HG03095 (cell line): ENCODE measurements at regions not wholly inside any gene's neighbourhood (a gene's known extent, or its start where the extent isn't known, plus 50 kb on each side); places are given as distances from the start of the nearest gene placed in this dataset.
"Not testable (repeated sequence)": the region's sequence is repeated elsewhere in the genome, so short reads cannot be mapped to it uniquely, and the experiment has no call there.

ENCODE experiments used
- ATAC-seq: cut with Tn5 transposase; IDR thresholded peaks from one replicate; pipeline ENCODE4 v1.9.1; 2021; ENCODE audit warnings: moderate library complexity; ENCODE audit not compliant: unreplicated experiment

DNA sequence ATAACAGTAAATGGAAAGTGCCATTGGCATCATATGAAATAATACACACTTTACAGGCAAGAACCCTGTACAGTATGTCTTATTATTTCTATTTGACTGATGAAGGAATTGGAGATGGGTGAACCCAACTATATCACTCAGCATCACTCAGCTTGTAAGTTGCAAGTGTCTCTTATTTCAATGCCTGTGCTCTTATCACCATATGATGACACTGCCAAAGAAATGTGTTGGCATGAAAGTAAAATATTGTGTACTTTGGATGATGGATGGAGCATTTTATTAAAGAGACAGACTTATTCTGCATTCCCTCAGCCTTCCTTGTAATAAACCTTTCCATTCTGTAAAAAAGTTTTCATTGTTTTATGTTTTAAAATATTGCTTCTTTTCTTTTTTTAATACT, 927.5 kb upstream of the VRK2 start:
- no peak for ATAC-seq

DNA sequence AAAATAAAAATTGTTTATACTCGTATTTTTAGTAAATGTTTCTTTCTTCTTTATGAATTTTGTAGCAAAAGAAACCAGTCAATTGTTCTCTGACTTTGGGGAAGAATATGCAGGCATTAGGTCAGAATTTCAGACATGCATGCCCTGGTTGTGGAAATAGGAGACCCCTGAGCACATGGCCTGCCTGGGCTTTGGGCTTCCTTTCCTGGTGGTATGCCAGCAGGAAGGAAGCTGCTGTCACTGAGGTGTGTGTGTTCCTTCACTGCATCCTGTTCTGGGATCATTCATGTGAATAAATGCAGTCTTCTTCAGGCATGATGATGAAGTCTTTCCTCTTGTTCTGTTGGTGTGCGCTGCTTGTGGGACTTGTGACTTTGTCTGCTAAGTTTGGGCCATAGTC, 920.2 kb upstream of the VRK2 start:
- no peak for ATAC-seq

DNA sequence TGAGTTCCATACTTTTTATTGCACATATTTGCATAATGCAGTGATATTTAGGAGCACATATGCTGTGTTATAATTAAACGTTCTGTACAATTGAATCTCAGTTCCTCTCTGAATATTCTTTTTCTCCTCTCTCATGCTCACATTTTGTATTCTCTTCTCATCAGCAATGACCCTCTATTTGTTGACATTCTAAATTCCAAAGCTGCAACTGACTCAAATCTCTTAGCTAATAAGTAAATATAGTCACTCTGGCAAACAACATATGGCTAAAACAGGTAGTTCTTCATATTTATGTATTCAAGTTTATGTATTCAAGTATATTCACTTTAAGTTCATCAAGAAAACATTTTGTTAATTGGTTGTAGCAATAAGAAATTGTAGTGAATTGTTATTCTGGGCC, 907.4 kb upstream of the VRK2 start:
- ATAC-seq: no peak

DNA sequence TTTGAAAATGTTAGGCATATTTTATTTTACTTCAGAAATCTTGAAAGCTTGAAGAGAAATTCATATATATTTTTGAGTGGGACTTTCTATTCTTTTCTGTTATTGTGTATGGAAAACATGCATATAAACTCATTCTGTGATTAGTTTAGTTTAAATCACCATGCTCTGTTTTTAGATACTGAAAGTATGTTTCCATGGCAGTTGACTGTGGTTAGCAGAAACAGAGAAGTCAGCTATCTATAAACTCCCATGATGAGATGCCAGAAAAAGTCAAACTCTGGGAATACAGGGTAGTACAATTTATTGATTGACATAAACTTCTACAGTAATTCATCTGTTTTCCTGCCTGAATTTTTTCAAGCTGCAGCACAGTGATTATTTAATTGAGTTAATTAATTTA, 905.3 kb upstream of the VRK2 start:
- ATAC-seq: no peak

DNA sequence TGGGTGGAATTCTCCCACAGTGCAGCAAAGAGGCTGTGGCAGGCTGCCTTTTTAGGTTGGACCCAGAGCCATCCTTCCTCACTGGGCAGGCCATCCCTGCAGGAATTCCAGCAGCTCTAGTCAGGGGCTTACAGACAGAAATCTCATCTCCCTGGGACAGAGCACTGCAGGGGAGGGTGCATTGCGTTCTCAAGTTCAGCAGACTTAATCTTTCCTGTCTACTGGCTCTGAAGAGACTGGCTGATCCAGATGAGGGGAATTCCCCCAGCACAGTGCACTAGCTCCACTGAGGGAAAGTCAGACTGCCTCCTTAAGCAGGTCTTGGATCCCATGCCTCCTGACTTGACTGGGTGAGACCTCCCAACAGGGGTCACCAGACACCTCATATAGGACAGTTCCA, 899.7 kb upstream of the VRK2 start:
- no peak for ATAC-seq

DNA sequence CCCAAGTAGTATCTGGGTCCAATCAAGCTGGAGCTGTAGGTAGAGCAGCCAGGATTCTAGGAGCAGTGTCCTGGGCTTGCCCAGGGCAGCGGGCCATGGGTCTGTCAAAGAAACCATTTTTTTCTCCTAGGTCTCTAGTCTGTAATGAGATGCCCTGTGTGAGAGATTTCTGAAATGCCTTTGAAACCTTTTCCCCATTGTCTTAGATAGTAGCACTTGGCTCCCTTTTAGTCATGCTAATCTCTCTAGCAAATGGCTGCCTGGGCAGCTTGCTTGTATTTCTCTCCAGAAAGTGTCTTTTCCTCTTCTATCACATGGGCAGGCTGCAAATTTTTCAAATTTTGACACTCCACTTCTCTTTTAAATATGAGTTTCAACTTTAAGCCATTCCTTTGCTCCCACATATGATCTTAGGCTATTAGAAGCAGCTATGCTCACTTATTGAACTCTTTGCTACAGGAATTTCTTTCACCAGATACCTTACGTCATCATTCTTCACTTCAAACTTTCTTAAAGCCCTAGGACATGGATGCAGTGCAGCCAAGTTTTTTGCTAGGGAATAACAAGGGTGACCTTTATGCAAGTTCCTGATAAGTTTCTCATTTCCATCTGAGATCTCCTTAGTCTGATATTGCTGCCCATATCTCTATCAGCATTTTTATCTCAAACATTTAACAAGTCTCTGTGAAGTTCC, 890.2 kb upstream of the VRK2 start:
- no peak for ATAC-seq

DNA sequence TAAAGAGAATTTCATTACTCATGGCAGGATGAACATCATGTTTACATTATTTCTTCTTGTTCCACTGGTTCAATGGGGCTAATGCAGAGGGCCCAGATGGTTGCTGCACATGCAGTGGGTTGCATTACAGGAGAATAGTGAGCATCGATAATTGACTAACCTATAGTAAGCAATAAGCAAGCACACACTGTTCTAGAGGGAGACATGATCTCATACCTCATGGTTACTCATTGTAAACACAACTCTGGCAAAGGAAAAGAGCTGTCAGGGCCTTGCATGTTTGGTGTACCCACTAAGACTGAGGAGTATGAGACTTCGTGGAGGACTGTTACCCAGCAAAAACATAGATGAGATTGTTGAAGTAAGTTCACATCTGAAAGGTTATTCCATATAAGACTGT, 885.6 kb upstream of the VRK2 start:
- no peak for ATAC-seq

DNA sequence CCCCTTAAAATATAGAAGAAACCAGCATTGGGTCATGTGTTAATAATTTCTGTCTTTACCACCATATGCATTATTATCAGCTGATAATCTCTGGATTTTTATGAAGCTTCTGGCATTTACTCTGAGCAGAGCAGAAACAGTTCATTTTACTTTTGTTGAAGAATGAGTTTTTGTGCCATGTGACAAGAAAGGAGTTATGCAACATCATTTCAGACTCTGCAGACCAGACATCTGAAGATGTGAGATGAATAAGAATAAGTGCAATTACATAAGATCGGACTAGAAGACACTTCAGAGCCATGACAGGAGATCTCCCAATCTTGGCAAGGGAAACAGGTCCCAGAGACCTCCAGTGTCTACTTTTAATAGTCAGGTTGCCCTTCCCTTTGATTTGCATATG, 869.4 kb upstream of the VRK2 start:
- ATAC-seq: no peak

DNA sequence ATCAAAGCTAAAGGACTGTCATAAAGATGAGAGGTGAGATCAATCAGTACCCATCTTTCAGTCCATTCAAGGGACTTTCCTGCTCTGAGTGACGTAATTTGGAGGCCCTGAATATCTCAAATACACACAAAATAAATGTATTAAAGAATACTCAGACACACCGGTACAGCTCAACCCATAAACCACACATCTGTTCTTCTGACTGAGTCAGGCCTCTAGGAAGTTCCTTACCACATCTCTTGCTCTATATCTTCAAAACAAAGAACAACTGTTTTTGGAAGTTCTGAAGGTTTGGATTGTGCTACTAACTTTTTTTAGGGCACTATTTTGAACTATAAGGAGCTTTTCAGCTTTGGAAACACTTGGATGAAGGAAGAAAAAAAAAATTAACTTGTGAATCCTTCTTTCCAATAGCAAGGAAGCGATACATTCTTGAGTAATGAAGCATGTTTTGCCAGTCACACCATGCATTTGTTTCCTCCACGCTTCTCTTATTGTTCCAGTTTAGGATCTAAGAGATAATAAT, 866.5 kb upstream of the VRK2 start:
- ATAC-seq: no peak

DNA sequence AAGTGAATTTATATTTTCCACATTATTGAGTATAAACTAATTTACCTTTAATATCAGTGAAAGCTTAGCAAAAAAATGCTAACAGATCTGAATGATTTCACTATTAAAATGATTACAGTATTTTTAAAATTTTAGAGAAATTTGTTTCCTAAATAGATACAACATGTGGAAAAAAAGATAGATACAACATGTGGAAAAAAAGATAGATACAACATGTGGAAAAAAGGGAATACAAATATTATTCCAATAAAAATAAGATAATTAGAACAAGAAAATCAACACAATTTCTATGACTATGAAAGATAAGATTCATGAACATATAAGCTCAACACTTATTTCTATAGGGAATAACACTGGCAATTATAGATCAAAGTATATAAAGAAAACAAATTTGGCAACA, 865.9 kb upstream of the VRK2 start:
- ATAC-seq: no peak

DNA sequence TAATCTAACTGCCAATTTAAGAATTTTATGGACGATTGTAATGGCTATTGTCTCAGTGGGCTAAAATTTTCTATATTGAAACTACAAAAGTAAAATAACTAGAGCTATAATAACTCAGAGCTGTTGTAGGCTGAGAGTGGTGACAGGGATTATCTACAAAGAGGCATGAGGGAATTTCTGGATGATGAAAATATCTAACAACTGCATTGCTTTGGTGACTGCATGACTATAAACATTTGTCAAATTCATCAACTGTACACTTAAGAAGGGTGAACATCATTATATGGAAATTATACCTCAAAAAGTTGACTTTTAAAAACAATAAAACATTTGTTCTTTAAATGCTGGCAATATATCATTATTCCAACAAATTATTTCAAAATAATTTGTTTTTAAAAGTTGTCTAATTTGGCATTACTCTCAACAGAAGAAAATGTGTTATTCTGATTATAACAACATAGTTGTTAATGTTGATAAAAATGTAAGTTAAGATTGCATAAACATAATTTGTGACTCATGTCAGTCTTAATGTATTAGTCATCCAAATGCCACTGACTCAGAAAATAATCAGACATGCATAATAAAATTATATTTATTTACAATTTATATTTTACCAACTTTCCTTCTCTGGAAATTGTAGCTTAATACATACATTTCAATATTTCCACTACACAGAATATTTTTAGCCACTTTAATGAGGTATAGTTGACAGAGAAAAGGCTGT, 865.1 kb upstream of the VRK2 start:
- no peak for ATAC-seq

DNA sequence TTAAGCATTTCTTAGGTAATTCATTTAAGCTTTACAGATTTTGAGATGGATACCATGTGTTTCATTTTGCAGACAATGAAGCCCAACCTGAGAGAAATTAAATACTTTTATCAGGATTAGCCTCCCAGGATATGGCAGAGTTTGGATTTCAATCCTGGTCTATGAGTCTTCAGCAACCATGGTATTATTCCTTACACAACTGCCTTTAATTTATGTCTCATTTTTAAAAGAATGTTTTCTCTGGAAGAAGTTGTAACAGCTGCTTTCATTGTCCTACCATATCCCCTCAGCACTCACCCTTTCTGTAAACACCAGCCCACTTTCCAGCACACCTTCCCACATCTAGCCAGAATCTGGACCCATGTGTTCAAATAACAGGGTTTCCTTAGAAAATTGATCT, 863.7 kb upstream of the VRK2 start:
- no peak for ATAC-seq

DNA sequence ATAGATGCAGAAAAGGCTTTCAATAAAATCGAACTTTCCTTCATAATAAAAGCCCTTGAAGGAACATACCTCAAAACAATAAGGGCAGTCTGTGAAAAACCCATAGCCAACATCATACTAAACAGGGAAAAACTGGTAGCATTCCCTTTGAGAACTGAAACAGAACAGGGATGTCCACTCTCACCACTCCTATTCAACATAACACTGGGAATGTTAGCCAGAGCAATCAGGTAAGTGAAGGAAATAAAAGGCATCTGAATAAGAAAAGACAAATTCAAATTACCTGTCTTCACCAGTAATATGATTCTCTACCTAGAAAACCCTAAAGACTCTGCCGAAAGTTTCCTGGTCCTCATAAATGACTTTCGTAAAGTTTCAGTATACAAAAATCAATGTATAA, 861.0 kb upstream of the VRK2 start:
- ATAC-seq: no peak

DNA sequence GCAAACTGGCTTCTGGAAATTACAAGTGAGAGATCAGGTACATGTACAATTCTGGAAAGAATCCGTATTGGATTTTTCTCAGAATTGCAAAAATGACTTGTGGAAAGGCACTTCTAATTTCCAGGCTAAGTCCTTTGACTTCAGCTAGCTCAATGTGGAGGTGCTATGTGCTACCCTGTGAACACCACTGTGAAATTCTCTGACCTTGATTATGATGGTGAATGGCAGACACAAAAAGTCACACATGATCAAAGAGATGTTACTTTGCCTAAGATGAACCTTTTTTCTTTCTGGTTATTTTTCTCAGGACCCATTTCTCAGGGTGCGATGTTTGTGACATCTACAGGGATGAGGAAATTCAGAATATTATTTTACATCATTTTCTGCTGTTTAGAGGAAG, 856.6 kb upstream of the VRK2 start:
- ATAC-seq: no peak

DNA sequence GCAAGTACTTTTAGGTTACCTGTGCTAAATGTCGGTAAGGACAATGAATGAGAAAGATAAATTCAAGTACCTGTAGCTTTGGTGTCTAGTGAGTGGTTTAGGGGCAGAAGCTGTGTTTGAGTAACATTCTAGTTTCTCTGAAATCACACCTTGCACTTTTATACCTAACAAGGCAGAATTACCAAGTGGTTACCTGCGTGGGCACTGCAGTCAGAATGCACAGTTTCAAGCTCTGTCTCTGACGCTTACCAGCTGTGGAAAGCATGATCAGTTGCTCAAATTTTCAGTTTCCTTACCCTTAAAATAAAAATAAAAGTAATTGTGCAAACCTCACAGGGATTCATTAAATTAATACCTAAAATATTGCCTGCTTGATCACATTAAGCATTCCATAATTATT, 846.9 kb upstream of the VRK2 start:
- ATAC-seq: no peak

DNA sequence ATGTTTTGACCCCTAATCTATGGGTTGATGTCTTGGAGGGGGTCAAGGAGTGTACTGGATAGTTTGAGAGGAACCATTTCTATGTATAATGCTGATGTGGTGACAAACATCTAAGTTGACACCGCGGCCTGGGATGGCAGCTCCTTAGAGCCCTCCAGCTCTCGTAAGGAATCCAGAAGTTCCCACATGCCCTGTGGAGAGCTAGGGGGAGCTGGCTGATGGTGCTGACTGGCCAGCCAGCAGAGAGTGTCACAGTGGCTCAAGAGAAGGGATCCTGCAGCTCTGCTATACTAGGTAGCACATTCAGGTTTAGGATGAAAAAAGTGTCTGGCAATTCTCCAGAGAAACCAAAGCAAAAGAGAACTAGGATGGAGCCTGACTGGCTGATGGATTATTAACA, 842.2 kb upstream of the VRK2 start:
- ATAC-seq: no peak

DNA sequence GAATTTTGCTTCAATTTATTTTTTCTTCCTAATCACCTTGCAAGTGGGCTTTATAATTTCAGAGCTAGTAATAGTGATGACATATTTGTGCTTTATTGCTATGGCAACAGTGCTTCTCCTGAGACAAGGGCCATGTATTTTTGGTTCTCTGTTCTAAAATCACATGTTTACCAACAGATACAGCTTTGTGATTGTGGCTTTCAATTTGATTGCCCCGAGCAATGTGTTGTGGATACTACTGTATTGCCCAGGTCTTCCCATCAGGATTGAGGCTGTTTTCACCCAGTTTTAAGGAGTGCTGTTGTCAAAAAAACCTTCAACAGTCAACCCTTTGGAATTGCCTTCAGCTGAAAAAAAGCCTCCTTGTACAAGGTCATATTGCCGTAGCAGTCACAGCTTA, 841.4 kb upstream of the VRK2 start:
- no peak for ATAC-seq

DNA sequence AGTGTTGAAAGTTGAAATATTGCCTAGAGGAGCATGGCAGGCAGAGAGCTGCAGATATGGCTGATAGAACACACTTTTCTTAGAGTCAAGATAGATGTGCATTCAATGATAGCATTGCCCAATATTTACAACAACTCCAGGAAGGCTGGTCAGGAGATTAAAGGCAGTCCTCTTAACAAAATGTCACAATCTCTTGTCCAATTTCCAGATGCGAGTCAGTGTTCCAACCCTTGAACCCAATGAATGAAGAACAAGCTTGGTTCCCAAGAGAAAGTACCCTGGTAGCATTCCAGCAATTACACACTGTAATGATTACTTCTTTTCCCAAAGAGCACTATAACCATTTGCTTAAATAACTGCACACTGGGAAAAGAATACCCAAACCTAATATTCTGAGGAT, 839.4 kb upstream of the VRK2 start:
- ATAC-seq: no peak

DNA sequence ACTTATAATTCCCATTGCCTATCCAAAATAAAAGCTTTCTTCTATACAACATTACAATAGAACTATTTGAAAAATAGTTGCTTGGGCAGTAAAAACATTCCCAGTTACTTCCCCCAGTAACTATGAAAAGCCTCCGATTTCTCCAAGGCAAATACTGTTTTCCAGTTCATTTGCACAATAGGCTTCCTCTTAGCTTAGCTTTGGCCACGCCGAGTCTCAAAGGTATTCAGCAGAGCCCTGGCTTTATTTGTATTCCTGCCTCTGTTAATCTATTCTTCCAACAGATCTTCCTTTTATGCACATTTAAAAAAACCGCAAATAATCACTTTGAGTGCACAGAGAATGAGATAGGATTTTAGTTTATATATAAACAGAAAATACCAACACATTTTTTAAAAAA, 836.8 kb upstream of the VRK2 start:
- no peak for ATAC-seq

DNA sequence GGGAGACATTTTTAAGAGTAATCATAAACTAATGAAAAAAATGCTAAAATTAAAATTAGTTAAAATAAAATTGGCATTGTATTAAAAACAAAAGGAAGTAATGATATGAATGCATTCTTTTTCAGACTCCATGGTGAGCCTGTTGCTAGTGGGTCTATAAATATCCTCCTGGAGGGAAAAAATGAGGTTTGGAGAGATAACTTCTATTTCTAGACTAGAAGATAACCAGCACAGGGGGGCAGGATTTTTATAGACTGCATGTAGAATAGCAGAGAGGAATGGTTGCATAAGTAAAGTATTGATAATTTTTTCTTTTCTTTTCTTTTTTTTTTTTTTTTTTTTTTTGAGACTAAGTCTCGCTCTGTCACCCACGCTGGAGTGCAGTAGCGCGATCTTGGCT, 835.8 kb upstream of the VRK2 start:
- no peak for ATAC-seq

DNA sequence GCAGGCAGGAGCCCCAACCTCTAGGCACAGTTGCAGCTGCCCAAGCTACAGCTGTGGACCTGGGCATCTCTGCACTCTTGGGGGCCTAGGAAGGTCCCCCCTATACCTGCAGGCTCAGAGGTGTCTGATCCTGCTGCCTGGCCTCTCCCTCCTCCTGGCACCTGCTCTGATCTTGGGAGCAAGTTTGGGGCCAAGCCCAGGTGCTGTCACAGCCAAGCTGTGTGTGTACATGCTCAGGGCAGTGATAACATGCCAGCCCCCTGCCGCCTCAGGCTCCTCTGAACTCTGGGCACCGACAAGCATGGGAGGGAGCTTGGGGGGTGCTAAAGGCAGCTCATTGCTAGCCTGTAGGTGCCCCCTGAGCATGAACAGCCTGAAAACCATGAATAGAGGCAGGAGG, 829.6 kb upstream of the VRK2 start:
- no peak for ATAC-seq

DNA sequence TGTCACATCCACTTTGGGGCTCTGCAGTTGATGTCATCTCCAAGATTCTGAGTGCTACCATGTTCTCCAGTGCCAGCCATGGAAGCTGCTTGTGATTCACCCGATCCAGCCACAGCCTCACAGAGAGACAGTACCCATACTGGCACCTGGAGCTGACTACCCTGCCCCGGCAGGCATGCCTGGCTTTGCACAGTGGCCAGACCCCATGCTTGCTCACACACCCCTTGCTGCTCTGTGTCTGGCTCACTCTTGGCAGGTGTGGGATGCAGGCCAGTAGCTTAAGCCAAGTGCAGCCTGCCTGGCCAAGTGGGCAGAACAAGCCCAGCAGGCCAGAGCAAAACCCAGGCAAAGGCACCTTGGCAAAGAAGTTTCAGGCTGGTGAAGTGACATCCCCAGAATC, 828.4 kb upstream of the VRK2 start:
- no peak for ATAC-seq

DNA sequence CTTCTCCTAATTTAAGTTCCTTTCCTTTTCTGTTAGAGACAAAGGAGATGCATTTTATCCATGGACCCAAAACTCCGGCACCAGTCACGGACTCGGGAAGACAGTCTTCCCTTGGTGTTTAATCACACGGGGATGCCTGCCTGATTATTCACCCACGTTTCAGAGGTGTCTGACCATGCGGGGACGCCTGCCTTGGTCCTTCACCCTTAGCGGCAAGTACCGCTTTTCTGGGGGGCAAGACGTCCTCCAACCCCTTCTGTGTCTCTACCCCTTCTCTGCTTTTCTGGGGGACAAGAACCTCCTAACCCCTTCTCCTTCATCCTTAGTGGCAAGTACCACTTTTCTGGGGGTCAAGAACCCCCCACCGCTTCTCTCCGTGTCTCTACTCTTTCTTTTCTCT, 816.9 kb upstream of the VRK2 start:
- not testable (repeated sequence) for ATAC-seq
